HG02870 (cell line): ENCODE measurements at regions not wholly inside any gene's neighbourhood (a gene's known extent, or its start where the extent isn't known, plus 50 kb on each side); places are given as distances from the start of the nearest gene placed in this dataset.

ENCODE experiments used
- ATAC-seq: cut with Tn5 transposase; IDR thresholded peaks from one replicate; pipeline ENCODE4 v1.9.1; 2021; ENCODE audit warnings: mild to moderate bottlenecking, moderate library complexity; ENCODE audit not compliant: unreplicated experiment

GRCh38 chr10:128972036-128972405, 495.0 kb upstream of the MGMT start:
- ATAC-seq, result no peak

GRCh38 chr10:128973221-128973620, 493.8 kb upstream of the MGMT start:
- no peak for ATAC-seq

GRCh38 chr10:128976856-128977255, 490.2 kb upstream of the MGMT start:
- ATAC-seq, result no peak

- ATAC-seq, result no peak
Measured at GRCh38 chr10:128978211-128978610, 488.8 kb upstream of the MGMT start.

GRCh38 chr10:128979405-128979804, 487.6 kb upstream of the MGMT start:
- ATAC-seq, result no peak

- ATAC-seq, result no peak
Measured at GRCh38 chr10:128981251-128981650, 485.8 kb upstream of the MGMT start.

GRCh38 chr10:128981881-128982615, 485.0 kb upstream of the MGMT start:
- ATAC-seq, result no peak

GRCh38 chr10:128982616-128982915, 484.5 kb upstream of the MGMT start:
- no peak for ATAC-seq

- ATAC-seq, result no peak
Measured at GRCh38 chr10:128985036-128985435, 482.0 kb upstream of the MGMT start.

GRCh38 chr10:128990986-128991385, 476.1 kb upstream of the MGMT start:
- no peak for ATAC-seq

- no peak for ATAC-seq
Measured at GRCh38 chr10:128992770-128993169, 474.3 kb upstream of the MGMT start.

- ATAC-seq, result no peak
Measured at GRCh38 chr10:128993443-128993842, 473.6 kb upstream of the MGMT start.

- no peak for ATAC-seq
Measured at GRCh38 chr10:128993911-128994538, 473.0 kb upstream of the MGMT start.

GRCh38 chr10:128994598-128995143, 472.4 kb upstream of the MGMT start:
- no peak for ATAC-seq

GRCh38 chr10:128995676-128996075, 471.4 kb upstream of the MGMT start:
- ATAC-seq, result no peak

GRCh38 chr10:128996092-128996491, 470.9 kb upstream of the MGMT start:
- ATAC-seq, result no peak

- ATAC-seq, result no peak
Measured at GRCh38 chr10:128998101-128998805, 468.8 kb upstream of the MGMT start.

- ATAC-seq, result no peak
Measured at GRCh38 chr10:129004398-129004797, 462.6 kb upstream of the MGMT start.

- ATAC-seq, result no peak
Measured at GRCh38 chr10:129005080-129005479, 462.0 kb upstream of the MGMT start.

- ATAC-seq, result no peak
Measured at GRCh38 chr10:129005804-129006203, 461.2 kb upstream of the MGMT start.

GRCh38 chr10:129018511-129018910, 448.5 kb upstream of the MGMT start:
- ATAC-seq, result no peak
